Lower leg skin (tissue), 4 donors: ENCODE measurements at regions not wholly inside any gene's neighbourhood (a gene's known extent, or its start where the extent isn't known, plus 50 kb on each side); places are given as distances from the start of the nearest gene placed in this dataset.

ENCODE experiments used
- DNase-seq, 2 donors: peaks; one replicate each; pipeline ENCODE4 v3.0.0-alpha.2; 2019; ENCODE audit warnings: low spot score in 2 of 2
- H3K4me3 ChIP-seq: fragments of 200-600 bp; sonication (generic); 2 replicates; pipeline ENCODE4 v1.5.1; 2017; ENCODE audit warnings: mild to moderate bottlenecking, low read depth; ENCODE audit not compliant: poor library complexity, severe bottlenecking
- POLR2A ChIP-seq, 2 donors: fragments of 450-650 bp; IDR thresholded peaks; one replicate each; pipeline ENCODE4 v1.6.1; 2016 to 2017; ENCODE audit warnings: antibody characterized with exemption in 2 of 2, mild to moderate bottlenecking in 1 of 2, moderate library complexity in 1 of 2
- WGBS, 2 donors: methylation state at CpG; one replicate each; pipeline ENCODE4 v1.1.5; 2018; 5-methylcytosine and 5-hydroxymethylcytosine counted together
- intact Hi-C: fragments of 100-400 bp; cut with DNase I; formaldehyde crosslinking; loops from one replicate; pipeline ENCODE4 v1.15.0; 2023; ENCODE audit warnings: low total_unique reads
- TF ChIP-seq, protein P1 (sequence below), 3 donors: fragments of 450-650 bp; IDR thresholded peaks; one replicate each; pipeline ENCODE4 v1.5.1; 2016; ENCODE audit warnings: antibody characterized with exemption in 3 of 3, mild to moderate bottlenecking in 3 of 3, moderate library complexity in 2 of 3

DNA sequence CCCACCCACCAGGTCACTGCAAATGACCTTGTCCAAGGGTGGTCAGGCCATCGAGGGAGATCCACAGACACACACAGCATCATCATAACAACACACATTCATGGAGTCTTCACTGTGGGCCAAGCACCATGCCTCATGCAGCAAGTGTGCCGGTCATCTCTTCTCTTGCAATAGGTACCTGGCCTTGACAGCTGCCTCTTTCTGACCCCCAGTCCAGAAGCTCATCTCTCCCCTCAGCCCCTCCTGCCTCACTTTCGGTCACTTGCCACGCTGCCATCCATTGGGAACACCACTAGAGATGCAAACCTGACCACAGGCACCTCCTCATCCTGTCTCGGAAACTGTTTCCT lies 75.9 kb downstream of the OAT start:
- peak in 1 of 2 donors; percentile 71 for DNase-seq

DNA sequence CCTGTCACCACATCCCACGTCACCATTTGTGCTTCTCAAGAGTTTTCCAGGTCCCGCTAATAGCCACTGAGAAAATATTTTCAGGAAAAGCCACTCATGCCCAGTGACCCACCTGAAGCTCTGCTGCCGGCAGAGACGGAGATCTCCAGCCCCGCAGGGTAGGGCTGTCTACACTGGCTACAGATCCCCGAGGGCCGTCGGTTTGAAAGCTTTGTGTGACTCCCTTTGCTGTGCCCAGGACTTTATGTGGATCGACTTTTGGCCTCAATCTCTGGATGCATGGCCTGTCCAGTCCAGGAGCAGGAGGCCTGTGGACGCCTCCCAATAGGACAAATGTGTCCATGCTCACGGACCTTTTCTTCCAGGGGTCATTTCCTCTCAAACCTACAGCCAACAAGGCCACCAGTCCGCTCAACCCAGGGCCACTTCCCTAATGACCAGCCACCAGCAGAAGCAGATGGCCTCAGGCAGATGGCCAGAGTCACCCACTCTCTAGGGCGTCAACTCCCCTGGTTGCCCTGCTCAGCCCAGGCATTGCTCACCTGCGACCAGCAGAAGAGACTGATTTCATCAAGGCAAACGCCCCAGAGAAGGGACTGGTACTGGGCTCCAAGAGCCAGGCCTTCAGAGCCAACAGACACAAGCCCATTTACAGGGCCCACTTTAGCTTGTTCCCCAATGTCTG lies 76.4 kb downstream of the OAT start:
- WGBS, 2 donors = 91 to 99% methylated on average over 15 of the region's 15 CpGs
- intact Hi-C loops = no loop called here
- no peak overlapping the region for H3K4me3 ChIP-seq
- DNase-seq = peak in 1 of 2 donors; percentile 80
- TF ChIP-seq, protein P1, sequence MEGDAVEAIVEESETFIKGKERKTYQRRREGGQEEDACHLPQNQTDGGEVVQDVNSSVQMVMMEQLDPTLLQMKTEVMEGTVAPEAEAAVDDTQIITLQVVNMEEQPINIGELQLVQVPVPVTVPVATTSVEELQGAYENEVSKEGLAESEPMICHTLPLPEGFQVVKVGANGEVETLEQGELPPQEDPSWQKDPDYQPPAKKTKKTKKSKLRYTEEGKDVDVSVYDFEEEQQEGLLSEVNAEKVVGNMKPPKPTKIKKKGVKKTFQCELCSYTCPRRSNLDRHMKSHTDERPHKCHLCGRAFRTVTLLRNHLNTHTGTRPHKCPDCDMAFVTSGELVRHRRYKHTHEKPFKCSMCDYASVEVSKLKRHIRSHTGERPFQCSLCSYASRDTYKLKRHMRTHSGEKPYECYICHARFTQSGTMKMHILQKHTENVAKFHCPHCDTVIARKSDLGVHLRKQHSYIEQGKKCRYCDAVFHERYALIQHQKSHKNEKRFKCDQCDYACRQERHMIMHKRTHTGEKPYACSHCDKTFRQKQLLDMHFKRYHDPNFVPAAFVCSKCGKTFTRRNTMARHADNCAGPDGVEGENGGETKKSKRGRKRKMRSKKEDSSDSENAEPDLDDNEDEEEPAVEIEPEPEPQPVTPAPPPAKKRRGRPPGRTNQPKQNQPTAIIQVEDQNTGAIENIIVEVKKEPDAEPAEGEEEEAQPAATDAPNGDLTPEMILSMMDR (IDR thresholded peaks at IDR 0.05) = no peak
- TF ChIP-seq POLR2A (IDR thresholded peaks at IDR 0.05) = no peak

More for the DNA sequence above, 75.9 kb downstream of the OAT start:
- intact Hi-C loops = no loop called here
- TF ChIP-seq POLR2A (IDR thresholded peaks at IDR 0.05) = no peak
- TF ChIP-seq, protein P1 (IDR thresholded peaks at IDR 0.05) = no peak
- WGBS, 2 donors = 93 to 95% methylated on average over 5 of the region's 5 CpGs
- no peak overlapping the region for H3K4me3 ChIP-seq

DNA sequence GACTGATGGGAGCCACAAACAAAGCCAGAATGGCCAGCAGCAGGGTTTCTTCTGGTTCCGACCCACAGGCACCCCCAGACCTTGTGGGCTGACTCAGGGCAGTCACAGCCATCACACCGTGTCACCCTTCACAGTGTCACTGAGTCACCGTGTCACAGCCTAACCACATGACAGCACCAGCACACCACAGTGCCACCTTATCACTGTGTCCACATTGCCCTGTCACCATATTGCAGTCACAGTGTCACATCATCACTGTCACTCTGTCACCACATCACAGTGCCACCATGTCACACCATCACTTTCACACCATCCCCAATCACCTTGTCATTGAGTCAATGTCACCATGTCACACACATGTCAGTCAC lies 77.0 kb downstream of the OAT start:
- no peak for TF ChIP-seq POLR2A (IDR thresholded peaks at IDR 0.05)
- TF ChIP-seq, protein P1 (IDR thresholded peaks at IDR 0.05) = no peak
- intact Hi-C loops = no loop called here
- H3K4me3 ChIP-seq = no peak overlapping the region
- no peak for DNase-seq
- whole genome bisulfite sequencing, 2 donors = 82 to 95% methylated on average over 3 of the region's 3 CpGs

DNA sequence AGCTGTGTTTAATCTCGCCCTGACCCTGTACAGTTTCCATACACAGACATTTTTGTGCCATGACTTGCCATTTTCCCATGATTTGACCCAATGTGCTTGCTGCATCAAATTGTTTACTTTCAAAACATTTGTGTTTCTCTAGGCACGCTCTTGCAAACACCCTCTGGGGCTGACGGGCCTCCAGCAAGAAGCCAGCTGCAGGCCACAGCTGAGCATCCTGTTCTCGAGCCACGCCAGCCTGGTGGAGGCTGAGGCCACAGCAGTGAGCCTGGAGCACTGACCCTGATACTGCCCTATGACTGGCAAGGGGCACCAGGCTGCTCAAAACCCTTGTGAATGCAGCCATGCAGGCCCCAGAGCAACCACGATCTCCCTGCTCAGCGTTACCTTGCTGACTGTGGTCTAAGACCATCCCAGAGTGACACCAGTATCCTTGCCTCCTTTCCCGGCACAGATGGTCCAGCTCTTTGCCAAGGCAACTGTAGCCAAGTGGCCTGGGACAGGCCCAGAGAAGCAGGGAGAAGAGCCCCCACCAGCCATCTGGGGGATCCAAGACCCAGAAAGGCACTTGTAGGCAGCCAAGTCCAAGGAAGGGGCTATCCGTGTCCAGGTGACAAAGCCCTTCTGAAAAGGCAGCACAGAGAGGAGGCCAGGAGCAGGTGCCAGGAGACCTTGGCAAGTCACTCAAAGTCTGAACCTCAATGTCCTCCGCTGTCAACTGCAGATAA lies 78.5 kb downstream of the OAT start:
- WGBS, 2 donors = 64 to 86% methylated on average over 10 of the region's 10 CpGs
- TF ChIP-seq POLR2A (IDR thresholded peaks at IDR 0.05) = no peak
- TF ChIP-seq, protein P1 (IDR thresholded peaks at IDR 0.05) = no peak
- peak in 1 of 2 donors; percentile 59 for DNase-seq

DNA sequence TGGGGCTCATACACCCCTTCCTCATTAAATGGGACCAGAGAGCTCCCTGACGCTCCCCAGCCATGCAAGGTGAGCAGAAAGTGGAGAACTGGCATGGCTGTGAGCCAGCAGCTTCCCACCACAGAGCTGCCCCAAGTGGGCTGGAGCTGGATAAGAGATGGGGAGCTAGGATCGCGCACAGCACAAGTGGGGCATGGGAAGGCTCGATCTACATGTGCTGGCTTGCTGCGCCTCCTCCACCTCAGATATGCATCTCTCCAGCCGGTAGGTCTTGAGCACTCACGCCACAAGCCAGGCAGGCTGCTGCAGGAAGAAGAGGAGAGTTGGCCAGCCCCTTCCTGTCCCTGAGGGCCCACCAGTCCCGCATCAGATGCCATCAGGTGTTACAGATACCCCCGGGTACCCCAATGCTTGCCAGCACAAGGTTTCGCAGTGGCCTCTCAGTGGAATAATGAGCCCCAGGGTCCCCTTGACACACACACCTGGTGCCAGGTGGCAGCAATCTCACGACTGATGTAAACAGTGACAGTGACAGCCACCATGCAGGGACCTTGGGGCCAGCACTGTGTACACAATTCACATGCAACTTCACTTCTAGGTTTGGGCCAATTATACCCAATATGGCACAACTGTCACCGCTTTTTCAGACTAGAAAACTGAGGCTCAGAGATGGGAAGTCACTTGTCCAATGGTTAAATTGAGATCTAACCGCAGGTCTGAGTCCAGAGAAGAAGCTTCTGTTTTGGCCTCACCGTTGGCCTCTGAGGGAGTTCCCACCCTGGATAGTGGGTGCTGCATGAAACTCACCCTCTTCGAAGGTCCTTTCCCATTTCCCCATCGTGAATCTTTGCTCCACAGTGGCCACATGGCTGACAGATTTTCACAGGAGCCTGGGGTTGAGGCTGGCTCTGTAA lies 79.3 kb downstream of the OAT start:
- TF ChIP-seq, protein P1 (IDR thresholded peaks at IDR 0.05) = no peak
- no peak for TF ChIP-seq POLR2A (IDR thresholded peaks at IDR 0.05)

More for the DNA sequence above, 78.5 kb downstream of the OAT start:
- H3K4me3 ChIP-seq = no peak overlapping the region
- intact Hi-C loops = no loop called here

More for the DNA sequence above, 79.3 kb downstream of the OAT start:
- whole genome bisulfite sequencing, 2 donors = 59 to 69% methylated on average over 16 of the region's 16 CpGs
- H3K4me3 ChIP-seq = no peak overlapping the region
- DNase-seq = peak in 1 of 2 donors; percentile 67
- intact Hi-C loops = no loop called here
